ENCODE measurements at regions not wholly inside any gene's neighbourhood (a gene's known extent, or its start where the extent isn't known, plus 50 kb on each side); places are given as distances from the start of the nearest gene placed in this dataset.

DNA sequence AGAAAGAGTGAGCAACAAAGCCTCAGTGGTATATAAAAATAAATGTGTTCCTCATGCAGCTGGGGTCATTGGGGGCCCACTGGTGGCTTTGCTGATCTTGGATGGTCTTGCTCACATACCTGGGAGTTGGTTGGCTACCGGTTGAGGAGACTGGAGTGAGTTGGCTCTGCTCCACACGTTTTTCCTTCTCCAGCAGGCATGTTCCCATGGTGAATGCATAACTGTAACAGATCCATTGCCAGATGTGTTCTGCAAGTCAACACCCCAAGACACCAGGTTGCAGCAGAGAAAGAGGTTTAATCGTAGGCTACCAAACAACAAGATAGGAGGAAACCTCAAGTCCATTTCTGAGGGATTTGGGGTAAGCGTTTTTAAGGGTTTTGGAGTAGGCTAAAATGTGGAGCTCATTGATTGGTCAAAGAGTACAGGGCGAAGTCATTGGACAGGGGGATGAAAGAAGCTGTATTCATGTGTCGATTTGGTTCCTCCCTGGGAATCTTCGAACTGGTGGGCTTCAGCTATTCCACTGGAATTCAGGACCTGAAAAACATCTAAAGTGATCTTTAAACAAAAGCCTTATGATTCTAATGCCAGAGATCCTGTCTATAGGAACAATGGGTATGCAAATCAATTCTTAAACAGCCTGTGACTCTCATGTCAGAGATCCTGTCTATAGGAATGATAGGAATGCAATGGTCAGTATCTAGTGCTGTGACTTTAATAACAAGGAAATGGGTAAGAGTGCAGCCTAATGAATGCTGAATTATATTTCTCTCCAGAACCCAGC lies 467.5 kb upstream of the C16orf82 start:
- Mint-ChIP-seq H3K9me3 (peaks cover 3% of the 10 kb centered on the region; the same call in 1 of the 2 replicates), H3K4me3 (no peak overlapping the region), H3K4me1 (peaks cover 20% of the 10 kb centered on the region), H3K27me3 (ENCODE audit: low read depth) (no peaks in the 10 kb centered on the region), H3K36me3 (no peaks in the 10 kb centered on the region), H3K27ac (peak overlapping the region; percentile 85)
- peak; percentile 86 for ATAC-seq
- CTCF ChIA-PET, result interaction anchor here (0.6 to 1.6 kb wide), 2 partner anchors 47 to 1174 kb away, joined by 3 to 7 read pairs; no protein-coding TSS in a partner anchor
- POLR2A ChIA-PET, result no interaction called here
- DNase-seq (ENCODE audit: low spot score), result no peak
- TF ChIP-seq, protein P1, sequence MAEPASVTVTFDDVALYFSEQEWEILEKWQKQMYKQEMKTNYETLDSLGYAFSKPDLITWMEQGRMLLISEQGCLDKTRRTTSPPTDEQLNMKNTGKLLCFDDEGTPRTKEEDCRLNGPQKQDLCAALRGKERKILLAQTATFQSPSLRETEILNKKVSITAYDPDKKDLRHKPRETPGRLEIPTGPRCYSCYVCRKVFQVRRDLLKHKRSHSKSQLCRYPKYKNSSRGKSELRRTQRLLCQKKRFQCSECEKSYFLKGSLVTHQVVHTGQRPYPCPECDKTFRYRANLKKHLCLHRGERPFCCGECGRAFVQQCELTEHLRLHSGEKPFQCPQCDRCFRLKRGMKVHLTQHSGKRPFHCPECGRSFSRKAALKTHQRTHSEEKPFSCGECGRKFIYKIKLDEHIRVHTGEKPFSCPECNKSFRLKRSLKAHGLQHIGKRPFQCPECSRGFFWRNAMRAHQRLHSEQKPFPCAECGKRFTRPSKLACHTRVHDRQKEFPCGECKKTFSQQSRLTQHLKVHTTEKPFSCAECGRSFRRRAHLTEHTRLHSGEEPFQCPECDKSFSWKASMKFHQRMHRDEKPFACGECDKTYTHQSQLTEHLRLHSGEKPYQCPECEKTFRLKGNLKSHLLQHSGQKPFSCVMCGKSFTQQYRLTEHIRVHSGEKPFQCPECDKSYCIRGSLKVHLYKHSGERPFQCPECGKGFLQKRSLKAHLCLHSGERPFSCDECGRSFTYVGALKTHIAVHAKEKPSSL (CRISPR knock-in tag; conservative IDR thresholded peaks at IDR 0.05), result no peak
- TF ChIP-seq SOX15 (CRISPR knock-in tag; IDR thresholded peaks at IDR 0.05) (no peak), HMGA2 (CRISPR knock-in tag; IDR thresholded peaks at IDR 0.05) (no peak), ZNF671 (CRISPR knock-in tag; IDR thresholded peaks at IDR 0.05) (no peak), KAT7 (CRISPR knock-in tag; IDR thresholded peaks at IDR 0.05; ENCODE audit: borderline replicate concordance) (no peak), GABPB1 (CRISPR knock-in tag; IDR thresholded peaks at IDR 0.05) (no peak), OVOL2 (CRISPR knock-in tag; IDR thresholded peaks at IDR 0.05; ENCODE audit: borderline replicate concordance) (no peak), ATF1 (CRISPR knock-in tag; IDR thresholded peaks at IDR 0.05) (no peak), RELA (CRISPR knock-in tag; IDR thresholded peaks at IDR 0.05; ENCODE audit: borderline replicate concordance) (no peak), FOXK1 (CRISPR knock-in tag; IDR thresholded peaks at IDR 0.05) (no peak), ETV6 (CRISPR knock-in tag; IDR thresholded peaks at IDR 0.05) (no peak), NR3C1 (CRISPR knock-in tag; conservative IDR thresholded peaks at IDR 0.05; ENCODE audit: low read depth) (no peak)
- TF ChIP-seq, protein P2, sequence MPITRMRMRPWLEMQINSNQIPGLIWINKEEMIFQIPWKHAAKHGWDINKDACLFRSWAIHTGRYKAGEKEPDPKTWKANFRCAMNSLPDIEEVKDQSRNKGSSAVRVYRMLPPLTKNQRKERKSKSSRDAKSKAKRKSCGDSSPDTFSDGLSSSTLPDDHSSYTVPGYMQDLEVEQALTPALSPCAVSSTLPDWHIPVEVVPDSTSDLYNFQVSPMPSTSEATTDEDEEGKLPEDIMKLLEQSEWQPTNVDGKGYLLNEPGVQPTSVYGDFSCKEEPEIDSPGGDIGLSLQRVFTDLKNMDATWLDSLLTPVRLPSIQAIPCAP (CRISPR knock-in tag; IDR thresholded peaks at IDR 0.05), result no peak
- TF ChIP-seq, protein P3, sequence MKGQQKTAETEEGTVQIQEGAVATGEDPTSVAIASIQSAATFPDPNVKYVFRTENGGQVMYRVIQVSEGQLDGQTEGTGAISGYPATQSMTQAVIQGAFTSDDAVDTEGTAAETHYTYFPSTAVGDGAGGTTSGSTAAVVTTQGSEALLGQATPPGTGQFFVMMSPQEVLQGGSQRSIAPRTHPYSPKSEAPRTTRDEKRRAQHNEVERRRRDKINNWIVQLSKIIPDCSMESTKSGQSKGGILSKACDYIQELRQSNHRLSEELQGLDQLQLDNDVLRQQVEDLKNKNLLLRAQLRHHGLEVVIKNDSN (CRISPR knock-in tag; IDR thresholded peaks at IDR 0.05), result no peak
- TF ChIP-seq, protein P4, sequence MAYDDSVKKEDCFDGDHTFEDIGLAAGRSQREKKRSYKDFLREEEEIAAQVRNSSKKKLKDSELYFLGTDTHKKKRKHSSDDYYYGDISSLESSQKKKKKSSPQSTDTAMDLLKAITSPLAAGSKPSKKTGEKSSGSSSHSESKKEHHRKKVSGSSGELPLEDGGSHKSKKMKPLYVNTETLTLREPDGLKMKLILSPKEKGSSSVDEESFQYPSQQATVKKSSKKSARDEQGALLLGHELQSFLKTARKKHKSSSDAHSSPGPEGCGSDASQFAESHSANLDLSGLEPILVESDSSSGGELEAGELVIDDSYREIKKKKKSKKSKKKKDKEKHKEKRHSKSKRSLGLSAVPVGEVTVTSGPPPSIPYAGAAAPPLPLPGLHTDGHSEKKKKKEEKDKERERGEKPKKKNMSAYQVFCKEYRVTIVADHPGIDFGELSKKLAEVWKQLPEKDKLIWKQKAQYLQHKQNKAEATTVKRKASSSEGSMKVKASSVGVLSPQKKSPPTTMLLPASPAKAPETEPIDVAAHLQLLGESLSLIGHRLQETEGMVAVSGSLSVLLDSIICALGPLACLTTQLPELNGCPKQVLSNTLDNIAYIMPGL (CRISPR knock-in tag; IDR thresholded peaks at IDR 0.05), result no peak
- TF ChIP-seq, protein P5, sequence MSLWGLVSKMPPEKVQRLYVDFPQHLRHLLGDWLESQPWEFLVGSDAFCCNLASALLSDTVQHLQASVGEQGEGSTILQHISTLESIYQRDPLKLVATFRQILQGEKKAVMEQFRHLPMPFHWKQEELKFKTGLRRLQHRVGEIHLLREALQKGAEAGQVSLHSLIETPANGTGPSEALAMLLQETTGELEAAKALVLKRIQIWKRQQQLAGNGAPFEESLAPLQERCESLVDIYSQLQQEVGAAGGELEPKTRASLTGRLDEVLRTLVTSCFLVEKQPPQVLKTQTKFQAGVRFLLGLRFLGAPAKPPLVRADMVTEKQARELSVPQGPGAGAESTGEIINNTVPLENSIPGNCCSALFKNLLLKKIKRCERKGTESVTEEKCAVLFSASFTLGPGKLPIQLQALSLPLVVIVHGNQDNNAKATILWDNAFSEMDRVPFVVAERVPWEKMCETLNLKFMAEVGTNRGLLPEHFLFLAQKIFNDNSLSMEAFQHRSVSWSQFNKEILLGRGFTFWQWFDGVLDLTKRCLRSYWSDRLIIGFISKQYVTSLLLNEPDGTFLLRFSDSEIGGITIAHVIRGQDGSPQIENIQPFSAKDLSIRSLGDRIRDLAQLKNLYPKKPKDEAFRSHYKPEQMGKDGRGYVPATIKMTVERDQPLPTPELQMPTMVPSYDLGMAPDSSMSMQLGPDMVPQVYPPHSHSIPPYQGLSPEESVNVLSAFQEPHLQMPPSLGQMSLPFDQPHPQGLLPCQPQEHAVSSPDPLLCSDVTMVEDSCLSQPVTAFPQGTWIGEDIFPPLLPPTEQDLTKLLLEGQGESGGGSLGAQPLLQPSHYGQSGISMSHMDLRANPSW (CRISPR knock-in tag; conservative IDR thresholded peaks at IDR 0.05; ENCODE audit: low read depth), result no peak

DNA sequence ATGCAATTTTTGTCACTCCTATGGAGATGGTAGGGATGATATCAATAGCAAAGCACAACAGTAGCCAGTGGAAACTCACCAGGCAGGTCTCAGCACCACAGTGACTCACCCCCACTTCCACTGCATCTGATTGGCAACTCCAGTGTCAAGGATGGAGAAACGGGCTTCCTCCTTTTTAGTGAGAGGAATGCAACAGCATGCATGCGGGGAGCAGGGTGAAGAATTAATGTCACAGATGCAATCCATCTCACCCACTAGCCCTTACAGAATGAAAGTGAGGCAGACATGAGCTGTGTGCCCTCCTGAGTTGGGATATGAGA lies 467.0 kb upstream of the C16orf82 start:
- Mint-ChIP-seq H3K9me3 (peaks cover 3% of the 10 kb centered on the region; the same call in 1 of the 2 replicates), H3K4me1 (peaks cover 20% of the 10 kb centered on the region), H3K27me3 (ENCODE audit: low read depth) (no peaks in the 10 kb centered on the region; the same call in 1 of the 2 replicates), H3K27ac (peak overlapping the region; percentile 85), H3K36me3 (no peaks in the 10 kb centered on the region), H3K4me3 (no peak overlapping the region)
- no peak for DNase-seq (ENCODE audit: low spot score)
- ChIA-PET CTCF (interaction anchor here (1.6 kb wide), 1 partner anchor 46 kb away, joined by 7 read pairs; no protein-coding TSS in a partner anchor), POLR2A (no interaction called here)
- peak; percentile 69 for ATAC-seq
- TF ChIP-seq, protein P6, sequence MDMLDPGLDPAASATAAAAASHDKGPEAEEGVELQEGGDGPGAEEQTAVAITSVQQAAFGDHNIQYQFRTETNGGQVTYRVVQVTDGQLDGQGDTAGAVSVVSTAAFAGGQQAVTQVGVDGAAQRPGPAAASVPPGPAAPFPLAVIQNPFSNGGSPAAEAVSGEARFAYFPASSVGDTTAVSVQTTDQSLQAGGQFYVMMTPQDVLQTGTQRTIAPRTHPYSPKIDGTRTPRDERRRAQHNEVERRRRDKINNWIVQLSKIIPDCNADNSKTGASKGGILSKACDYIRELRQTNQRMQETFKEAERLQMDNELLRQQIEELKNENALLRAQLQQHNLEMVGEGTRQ (CRISPR knock-in tag; IDR thresholded peaks at IDR 0.05), result no peak
- TF ChIP-seq OVOL2 (CRISPR knock-in tag; IDR thresholded peaks at IDR 0.05; ENCODE audit: borderline replicate concordance) (no peak), HMGA2 (CRISPR knock-in tag; IDR thresholded peaks at IDR 0.05) (no peak)
- TF ChIP-seq, protein P7, sequence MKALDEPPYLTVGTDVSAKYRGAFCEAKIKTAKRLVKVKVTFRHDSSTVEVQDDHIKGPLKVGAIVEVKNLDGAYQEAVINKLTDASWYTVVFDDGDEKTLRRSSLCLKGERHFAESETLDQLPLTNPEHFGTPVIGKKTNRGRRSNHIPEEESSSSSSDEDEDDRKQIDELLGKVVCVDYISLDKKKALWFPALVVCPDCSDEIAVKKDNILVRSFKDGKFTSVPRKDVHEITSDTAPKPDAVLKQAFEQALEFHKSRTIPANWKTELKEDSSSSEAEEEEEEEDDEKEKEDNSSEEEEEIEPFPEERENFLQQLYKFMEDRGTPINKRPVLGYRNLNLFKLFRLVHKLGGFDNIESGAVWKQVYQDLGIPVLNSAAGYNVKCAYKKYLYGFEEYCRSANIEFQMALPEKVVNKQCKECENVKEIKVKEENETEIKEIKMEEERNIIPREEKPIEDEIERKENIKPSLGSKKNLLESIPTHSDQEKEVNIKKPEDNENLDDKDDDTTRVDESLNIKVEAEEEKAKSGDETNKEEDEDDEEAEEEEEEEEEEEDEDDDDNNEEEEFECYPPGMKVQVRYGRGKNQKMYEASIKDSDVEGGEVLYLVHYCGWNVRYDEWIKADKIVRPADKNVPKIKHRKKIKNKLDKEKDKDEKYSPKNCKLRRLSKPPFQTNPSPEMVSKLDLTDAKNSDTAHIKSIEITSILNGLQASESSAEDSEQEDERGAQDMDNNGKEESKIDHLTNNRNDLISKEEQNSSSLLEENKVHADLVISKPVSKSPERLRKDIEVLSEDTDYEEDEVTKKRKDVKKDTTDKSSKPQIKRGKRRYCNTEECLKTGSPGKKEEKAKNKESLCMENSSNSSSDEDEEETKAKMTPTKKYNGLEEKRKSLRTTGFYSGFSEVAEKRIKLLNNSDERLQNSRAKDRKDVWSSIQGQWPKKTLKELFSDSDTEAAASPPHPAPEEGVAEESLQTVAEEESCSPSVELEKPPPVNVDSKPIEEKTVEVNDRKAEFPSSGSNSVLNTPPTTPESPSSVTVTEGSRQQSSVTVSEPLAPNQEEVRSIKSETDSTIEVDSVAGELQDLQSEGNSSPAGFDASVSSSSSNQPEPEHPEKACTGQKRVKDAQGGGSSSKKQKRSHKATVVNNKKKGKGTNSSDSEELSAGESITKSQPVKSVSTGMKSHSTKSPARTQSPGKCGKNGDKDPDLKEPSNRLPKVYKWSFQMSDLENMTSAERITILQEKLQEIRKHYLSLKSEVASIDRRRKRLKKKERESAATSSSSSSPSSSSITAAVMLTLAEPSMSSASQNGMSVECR (CRISPR knock-in tag; IDR thresholded peaks at IDR 0.05; ENCODE audit: borderline replicate concordance), result no peak
- TF ChIP-seq, protein P8, sequence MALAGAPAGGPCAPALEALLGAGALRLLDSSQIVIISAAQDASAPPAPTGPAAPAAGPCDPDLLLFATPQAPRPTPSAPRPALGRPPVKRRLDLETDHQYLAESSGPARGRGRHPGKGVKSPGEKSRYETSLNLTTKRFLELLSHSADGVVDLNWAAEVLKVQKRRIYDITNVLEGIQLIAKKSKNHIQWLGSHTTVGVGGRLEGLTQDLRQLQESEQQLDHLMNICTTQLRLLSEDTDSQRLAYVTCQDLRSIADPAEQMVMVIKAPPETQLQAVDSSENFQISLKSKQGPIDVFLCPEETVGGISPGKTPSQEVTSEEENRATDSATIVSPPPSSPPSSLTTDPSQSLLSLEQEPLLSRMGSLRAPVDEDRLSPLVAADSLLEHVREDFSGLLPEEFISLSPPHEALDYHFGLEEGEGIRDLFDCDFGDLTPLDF (CRISPR knock-in tag; IDR thresholded peaks at IDR 0.05), result no peak
